ENCODE measurements at regions not wholly inside any gene's neighbourhood (a gene's known extent, or its start where the extent isn't known, plus 50 kb on each side); places are given as distances from the start of the nearest gene placed in this dataset.

DNA sequence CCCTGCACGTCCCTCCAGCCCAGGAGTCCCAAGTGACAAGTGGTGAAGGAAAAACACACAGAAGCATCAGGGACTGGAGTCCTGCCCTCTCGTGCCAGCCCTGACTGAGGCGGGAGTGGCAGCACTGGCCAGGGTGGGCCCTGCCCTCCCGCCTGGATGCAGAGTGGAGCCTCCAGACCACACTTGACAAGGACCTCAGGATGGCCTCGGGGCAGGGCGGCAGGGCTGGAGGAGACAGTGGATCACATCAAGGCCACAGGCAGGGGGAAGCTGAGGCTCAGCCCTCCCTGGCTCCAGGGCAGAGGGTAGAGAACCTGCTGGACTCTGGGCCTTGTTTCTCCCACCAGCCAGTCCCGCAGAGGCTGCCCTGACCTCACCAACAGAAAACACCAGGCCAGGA is 128.8 kb upstream of the CDH4 start:
- in situ Hi-C loops (cut with HindIII; ENCODE audit: low pct_ligation_motif_present, low sequenced_read_pairs), result no loop called here
- Histone ChIP-seq H3K4me3 (ENCODE audit: low read depth, low read length) (no peak overlapping the region), H3K36me3 (replicated peaks) (no peaks in the 10 kb centered on the region), H3K27ac (no peak overlapping the region), H3K27me3 (replicated peaks) (no peaks in the 10 kb centered on the region)
- no peak for DNase-seq
- TF ChIP-seq, protein P1, sequence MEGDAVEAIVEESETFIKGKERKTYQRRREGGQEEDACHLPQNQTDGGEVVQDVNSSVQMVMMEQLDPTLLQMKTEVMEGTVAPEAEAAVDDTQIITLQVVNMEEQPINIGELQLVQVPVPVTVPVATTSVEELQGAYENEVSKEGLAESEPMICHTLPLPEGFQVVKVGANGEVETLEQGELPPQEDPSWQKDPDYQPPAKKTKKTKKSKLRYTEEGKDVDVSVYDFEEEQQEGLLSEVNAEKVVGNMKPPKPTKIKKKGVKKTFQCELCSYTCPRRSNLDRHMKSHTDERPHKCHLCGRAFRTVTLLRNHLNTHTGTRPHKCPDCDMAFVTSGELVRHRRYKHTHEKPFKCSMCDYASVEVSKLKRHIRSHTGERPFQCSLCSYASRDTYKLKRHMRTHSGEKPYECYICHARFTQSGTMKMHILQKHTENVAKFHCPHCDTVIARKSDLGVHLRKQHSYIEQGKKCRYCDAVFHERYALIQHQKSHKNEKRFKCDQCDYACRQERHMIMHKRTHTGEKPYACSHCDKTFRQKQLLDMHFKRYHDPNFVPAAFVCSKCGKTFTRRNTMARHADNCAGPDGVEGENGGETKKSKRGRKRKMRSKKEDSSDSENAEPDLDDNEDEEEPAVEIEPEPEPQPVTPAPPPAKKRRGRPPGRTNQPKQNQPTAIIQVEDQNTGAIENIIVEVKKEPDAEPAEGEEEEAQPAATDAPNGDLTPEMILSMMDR (IDR thresholded peaks at IDR 0.05; ENCODE audit: low read depth, low read length, missing control alignments), result no peak

DNA sequence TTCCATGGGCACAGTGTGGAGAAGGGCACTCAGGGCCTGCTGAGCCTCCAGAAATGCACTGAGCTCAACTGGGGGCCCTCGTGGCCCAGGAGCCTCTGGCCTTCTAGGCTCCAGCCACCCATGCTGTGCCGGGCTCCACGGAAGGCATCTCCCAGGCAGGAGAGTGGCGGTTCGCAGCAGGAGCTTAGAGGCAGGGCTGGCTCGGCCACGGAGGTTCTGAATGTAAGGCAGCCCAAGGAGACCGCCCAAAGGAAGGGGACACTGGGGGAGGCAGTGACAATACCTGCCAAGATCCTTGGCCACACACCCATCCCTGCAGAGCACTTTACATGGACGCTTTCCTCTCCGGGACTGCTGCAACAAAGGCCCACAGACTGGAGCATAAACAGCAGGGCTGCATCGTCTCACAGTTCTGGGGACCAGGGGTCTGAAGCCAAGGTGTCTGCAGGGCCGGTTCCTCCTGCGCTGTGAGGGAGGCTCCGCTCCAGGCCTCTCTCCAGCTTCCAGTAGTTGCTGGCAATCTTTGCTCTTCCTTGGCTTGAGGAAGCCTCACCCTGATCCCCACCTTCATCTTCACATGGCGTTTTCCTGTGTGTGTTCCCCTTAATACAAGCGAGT is 128.2 kb upstream of the CDH4 start:
- no peaks in the 10 kb centered on the region for H3K27me3 ChIP-seq (replicated peaks)
- TF ChIP-seq, protein P1 (IDR thresholded peaks at IDR 0.05; ENCODE audit: low read depth, low read length, missing control alignments), result no peak
- no peak overlapping the region for H3K27ac ChIP-seq
- in situ Hi-C loops (cut with HindIII; ENCODE audit: low pct_ligation_motif_present, low sequenced_read_pairs), result no loop called here
- DNase-seq, result no peak
- H3K36me3 ChIP-seq (replicated peaks), result no peaks in the 10 kb centered on the region
- no peak overlapping the region for H3K4me3 ChIP-seq (ENCODE audit: low read depth, low read length)

DNA sequence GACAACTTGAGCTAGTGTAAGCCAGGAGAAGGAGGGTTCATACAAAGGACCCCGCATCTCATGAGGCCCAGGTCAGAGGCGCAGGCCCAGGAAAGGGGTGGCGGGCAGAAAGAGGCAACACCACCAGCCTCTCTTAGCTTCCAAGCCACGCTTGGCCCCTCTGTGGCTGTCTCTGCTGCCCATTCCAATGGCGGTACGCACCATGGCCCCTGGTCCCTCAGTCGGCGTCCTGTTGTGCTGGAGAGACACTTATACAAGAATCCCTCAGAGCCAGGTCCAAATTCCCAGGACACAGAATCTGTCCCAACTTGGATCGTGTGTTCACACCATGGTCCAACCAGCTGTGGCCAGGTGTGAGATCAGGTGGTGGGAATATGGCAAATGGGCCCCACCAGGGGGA is 127.0 kb upstream of the CDH4 start:
- no peaks in the 10 kb centered on the region for H3K27me3 ChIP-seq (replicated peaks)
- no peaks in the 10 kb centered on the region for H3K36me3 ChIP-seq (replicated peaks)
- H3K4me3 ChIP-seq (ENCODE audit: low read depth, low read length), result no peak overlapping the region
- H3K27ac ChIP-seq, result no peak overlapping the region
- TF ChIP-seq, protein P1 (IDR thresholded peaks at IDR 0.05; ENCODE audit: low read depth, low read length, missing control alignments), result no peak
- in situ Hi-C loops (cut with HindIII; ENCODE audit: low pct_ligation_motif_present, low sequenced_read_pairs), result no loop called here
- no peak for DNase-seq

DNA sequence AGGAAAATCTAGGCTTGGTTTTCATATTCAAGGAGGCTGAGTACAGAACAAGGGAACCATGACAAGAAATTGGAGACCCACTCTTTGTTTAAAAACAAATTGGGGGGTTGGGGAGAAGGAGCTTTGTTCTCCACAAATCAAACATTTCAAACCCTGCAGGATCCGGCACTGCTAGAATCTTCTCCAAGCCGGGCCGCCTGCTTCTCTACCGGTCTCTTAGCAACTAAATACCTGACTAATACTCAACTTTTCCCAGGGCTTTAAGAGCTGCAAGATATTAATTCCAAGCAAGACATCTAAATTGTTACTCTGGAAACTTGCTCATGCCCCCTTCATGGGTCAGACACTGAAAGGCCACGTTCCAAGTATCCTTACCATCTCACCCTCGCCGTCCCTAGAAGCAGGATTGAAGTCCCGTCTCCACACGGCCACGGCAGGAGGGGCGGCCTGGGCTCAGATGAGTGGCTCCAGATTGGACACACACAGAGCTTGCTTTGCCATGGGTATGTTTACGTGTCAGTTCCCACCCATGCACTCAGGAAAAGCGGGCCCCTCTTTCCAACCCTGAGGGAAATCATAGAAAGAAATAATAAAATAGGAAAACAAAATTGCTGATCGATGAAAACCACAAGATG is 126.4 kb upstream of the CDH4 start:
- no peaks in the 10 kb centered on the region for H3K36me3 ChIP-seq (replicated peaks)
- in situ Hi-C loops (cut with HindIII; ENCODE audit: low pct_ligation_motif_present, low sequenced_read_pairs), result no loop called here
- H3K27me3 ChIP-seq (replicated peaks), result no peaks in the 10 kb centered on the region
- no peak for DNase-seq
- no peak overlapping the region for H3K27ac ChIP-seq
- TF ChIP-seq, protein P1 (IDR thresholded peaks at IDR 0.05; ENCODE audit: low read depth, low read length, missing control alignments), result no peak
- H3K4me3 ChIP-seq (ENCODE audit: low read depth, low read length), result no peak overlapping the region

DNA sequence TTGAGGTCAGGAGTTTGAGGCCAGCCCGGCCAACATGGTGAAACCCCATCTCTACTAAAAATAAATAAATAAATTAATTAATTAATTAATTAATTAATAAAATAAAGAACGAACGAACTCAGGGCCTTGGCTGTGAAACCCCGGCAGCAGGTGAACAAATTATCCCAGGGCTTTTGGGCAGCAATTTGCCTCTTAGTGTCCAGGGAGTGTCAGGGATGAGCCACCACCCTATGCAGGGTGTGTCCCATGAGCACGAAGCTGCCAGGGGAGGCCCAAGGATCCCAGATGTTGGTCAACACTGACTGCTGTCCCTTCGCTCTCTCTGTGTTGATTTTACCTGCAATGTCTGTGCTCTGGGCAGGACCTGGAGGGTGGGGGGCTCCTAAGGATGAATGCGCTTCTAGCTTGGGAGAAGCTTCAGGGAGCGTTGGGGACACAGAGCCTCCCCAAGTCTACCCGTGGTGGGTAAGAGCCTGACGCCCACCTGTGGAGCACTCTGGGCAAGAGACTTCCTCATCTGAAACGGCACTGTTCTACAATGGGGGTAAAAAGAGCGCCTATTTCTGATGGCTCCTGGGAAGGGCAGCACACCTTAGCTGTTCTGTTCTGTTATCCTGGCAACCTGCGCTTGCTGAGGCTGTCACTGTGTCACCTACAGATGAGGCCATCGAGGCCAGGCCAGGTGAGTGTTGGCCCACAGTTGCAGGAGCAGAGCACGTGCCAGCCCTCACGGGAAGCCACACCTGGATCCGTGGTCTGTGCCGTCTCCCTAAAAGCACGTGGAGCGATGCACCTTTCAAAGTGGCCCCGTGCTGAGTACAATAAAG is 125.5 kb upstream of the CDH4 start:
- in situ Hi-C loops (cut with HindIII; ENCODE audit: low pct_ligation_motif_present, low sequenced_read_pairs), result no loop called here

More for the DNA sequence above, 125.5 kb upstream of the CDH4 start:
- H3K36me3 ChIP-seq (replicated peaks), result no peaks in the 10 kb centered on the region
- no peak overlapping the region for H3K27ac ChIP-seq
- TF ChIP-seq, protein P1 (IDR thresholded peaks at IDR 0.05; ENCODE audit: low read depth, low read length, missing control alignments), result no peak
- no peak for DNase-seq
- no peak overlapping the region for H3K4me3 ChIP-seq (ENCODE audit: low read depth, low read length)
- no peaks in the 10 kb centered on the region for H3K27me3 ChIP-seq (replicated peaks)
